ENCODE measurements at regions not wholly inside any gene's neighbourhood (a gene's known extent, or its start where the extent isn't known, plus 50 kb on each side); places are given as distances from the start of the nearest gene placed in this dataset.

DNA sequence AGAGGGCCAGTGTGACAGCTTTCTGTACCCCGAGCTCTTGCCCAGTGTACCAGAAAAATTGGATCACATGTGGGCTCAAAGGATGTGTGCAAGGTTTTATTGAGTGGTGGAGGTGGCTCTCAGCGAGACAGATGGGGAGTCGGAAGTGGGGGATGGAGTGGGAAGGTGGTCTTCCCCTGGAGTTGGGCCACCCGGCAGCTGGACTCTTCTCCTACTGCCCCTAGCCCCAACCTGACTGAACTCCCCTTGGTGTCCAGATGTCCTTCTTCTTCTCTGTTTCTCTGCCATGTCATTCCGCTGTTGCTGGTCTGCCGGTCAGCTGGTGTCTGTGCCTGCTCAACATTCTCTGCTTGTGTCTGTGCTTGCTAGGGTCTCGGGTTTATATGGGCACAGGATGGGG lies 217.9 kb downstream of the RRAGC start:
- no peak for TF ChIP-seq CTCF (conservative IDR thresholded peaks at IDR 0.05)
- TF ChIP-seq EZH2 (IDR thresholded peaks at IDR 0.05; ENCODE audit: low read depth) = no peak

Data from PC-9 (cell line).